HepG2 (cell line): ENCODE measurements at regions not wholly inside any gene's neighbourhood (a gene's known extent, or its start where the extent isn't known, plus 50 kb on each side); places are given as distances from the start of the nearest gene placed in this dataset.

Experiments
- RXRA ChIP-seq: sonication (generic); formaldehyde crosslinking; IDR thresholded peaks from 2 replicates; pipeline ENCODE4 v1.5.1; 2020; ENCODE audit warnings: missing genetic modification reagents
- ZSCAN20 ChIP-seq: sonication (generic); formaldehyde crosslinking; IDR thresholded peaks from 2 replicates; pipeline ENCODE4 v1.4.0; 2020; ENCODE audit warnings: missing genetic modification reagents, mild to moderate bottlenecking, borderline replicate concordance

GRCh38 chr5:14954216-14954615 is 82.6 kb upstream of the ANKH start:
- TF ChIP-seq ZSCAN20 (CRISPR knock-in tag) = no peak
- TF ChIP-seq RXRA (CRISPR knock-in tag) = no peak
